ENCODE measurements at regions not wholly inside any gene's neighbourhood (a gene's known extent, or its start where the extent isn't known, plus 50 kb on each side); places are given as distances from the start of the nearest gene placed in this dataset.
"Not testable (repeated sequence)": the region's sequence is repeated elsewhere in the genome, so short reads cannot be mapped to it uniquely, and the experiment has no call there.

DNA sequence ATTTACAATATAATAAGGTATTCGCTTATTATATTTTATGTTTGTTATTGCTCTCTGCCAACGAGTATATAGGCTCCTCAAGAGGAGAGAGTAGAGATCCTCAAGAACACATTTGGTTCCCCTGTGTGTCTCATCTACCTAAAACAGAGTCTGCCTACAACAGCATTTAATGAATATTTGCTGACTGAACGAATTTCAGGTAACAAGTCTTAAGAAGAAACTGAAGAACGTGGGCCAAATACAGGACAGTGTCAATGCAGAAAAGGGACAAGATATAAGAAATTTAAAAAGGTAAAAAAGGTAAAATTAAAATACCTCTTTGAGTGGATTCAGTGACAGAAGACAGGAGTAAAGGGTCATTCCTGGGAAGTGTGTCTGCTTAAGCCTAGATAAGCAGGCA, 129.2 kb downstream of the HNMT start:
- Mint-ChIP-seq H3K36me3 (no peaks in the 10 kb centered on the region), H3K9me3 (no peaks in the 10 kb centered on the region), H3K4me1 (no peaks in the 10 kb centered on the region), H3K27ac (no peak overlapping the region), H3K4me3 (no peak overlapping the region), H3K27me3 (peaks cover 2% of the 10 kb centered on the region)
- ATAC-seq (ENCODE audit: low read depth), result no peak
- DNase-seq (ENCODE audit: low spot score in 2 of 2), result no peak

DNA sequence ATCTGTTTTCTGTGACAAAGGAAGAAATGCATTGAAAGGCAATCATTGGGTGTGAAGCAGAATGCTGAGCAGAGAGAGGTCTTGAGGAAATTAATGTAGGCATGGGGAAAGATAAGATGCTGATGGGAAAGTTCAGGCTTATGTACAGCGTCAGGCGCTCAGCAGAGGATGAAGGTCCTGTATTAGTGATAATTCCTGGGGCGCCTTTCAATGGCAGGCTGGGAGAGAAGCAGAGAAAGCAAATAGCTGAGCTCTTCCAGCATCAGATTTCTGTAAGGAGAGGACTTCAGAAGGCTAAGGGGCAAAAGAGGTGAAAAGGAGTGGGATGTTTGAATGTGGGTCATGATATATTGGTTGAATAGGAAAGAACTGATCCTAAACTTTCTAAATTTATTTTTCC, 129.8 kb downstream of the HNMT start:
- Mint-ChIP-seq H3K27me3 (no peaks in the 10 kb centered on the region), H3K4me1 (no peaks in the 10 kb centered on the region), H3K4me3 (no peak overlapping the region), H3K36me3 (peaks cover 2% of the 10 kb centered on the region), H3K9me3 (no peaks in the 10 kb centered on the region), H3K27ac (no peak overlapping the region)
- ATAC-seq (ENCODE audit: low read depth) (no peak), DNase-seq (ENCODE audit: low spot score in 2 of 2) (no peak)

DNA sequence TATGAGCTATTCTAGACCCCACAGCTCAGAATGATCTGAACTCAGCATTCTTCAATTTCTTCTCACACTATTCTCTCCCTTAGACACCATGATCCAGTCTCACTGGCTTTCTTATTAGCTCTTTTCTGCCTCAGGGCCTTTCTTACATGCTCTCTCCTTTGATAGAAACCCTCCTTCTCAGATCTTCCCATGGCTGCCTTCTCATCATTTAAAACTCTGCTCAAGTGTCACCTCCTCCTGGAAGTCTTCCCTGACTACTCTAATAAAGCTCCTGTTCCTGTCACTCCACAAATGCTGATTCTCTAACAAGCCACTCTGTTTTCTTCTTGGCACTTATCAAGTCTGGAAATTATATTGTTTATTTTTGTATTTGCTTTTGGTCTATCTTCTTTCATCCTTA, 131.1 kb downstream of the HNMT start:
- Mint-ChIP-seq H3K27ac (no peak overlapping the region), H3K4me1 (no peaks in the 10 kb centered on the region), H3K4me3 (no peak overlapping the region), H3K9me3 (peaks cover 5% of the 10 kb centered on the region), H3K27me3 (no peaks in the 10 kb centered on the region), H3K36me3 (peaks cover 4% of the 10 kb centered on the region)
- ATAC-seq (ENCODE audit: low read depth) (no peak), DNase-seq (ENCODE audit: low spot score in 2 of 2) (no peak)

DNA sequence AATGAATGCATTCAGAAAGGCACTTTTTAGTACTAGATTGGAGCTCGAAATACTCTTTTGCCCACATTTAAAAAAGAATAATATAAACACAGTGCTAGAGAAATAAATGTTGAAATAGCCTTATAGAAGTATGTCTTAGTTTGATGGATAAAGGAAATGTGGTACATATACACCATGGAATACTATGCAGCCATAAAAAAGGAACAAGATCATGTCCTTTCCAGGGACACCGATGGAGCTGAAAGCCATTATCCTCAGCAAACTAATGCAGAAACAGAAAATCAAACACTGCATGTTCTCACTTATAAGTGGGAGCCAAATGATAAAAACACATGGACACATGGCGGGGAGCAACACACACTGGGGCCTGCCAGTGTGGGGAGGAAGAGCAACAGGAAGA, 135.0 kb downstream of the HNMT start:
- H3K36me3 Mint-ChIP-seq; ATAC-seq (ENCODE audit: low read depth); H3K27ac Mint-ChIP-seq; H3K9me3 Mint-ChIP-seq; H3K27me3 Mint-ChIP-seq; DNase-seq (ENCODE audit: low spot score in 2 of 2); H3K4me1 Mint-ChIP-seq; H3K4me3 Mint-ChIP-seq: not testable (repeated sequence)

DNA sequence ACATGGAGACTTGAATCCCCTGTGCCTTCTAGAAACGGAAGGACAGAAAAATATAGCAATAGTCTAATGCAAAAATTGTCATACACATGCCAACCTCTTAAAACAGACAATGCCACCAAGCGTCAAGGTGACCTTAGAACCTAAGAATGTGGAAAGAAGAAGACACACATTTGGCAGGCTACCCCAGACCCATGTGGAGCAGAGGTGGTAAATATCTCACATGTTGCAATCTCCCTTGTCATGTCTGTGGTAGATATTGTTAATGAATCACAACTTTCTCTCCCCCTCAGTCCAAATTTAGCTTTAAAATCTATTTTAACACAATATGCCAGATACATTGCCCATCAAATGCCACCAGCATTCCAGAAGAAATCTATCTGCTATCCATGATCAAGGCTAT, 137.4 kb downstream of the HNMT start:
- DNase-seq (ENCODE audit: low spot score in 2 of 2), result no peak
- H3K9me3 Mint-ChIP-seq, result peaks cover 5% of the 10 kb centered on the region
- no peak overlapping the region for H3K27ac Mint-ChIP-seq
- H3K4me1 Mint-ChIP-seq, result no peaks in the 10 kb centered on the region
- no peak for ATAC-seq (ENCODE audit: low read depth)
- H3K4me3 Mint-ChIP-seq, result no peak overlapping the region
- H3K36me3 Mint-ChIP-seq, result peaks cover 4% of the 10 kb centered on the region
- no peaks in the 10 kb centered on the region for H3K27me3 Mint-ChIP-seq

DNA sequence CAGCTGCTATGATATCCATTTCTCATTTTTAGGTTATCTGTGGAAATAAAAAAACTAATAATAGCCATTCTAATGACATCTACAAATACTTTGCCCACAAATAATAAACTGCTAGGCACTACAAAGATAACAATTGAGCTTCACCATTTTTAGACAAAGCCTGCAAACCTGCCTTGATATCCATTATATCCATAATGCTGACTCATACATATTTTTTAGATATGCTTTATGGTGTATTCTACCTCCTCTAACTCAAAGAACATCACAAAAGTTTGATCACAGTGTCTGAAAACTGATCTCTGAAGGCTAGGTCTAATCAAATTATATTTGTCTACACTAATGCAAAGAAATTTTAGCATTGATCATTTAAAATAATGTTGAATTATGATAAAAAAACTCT, 138.4 kb downstream of the HNMT start:
- DNase-seq (ENCODE audit: low spot score in 2 of 2) (no peak), ATAC-seq (ENCODE audit: low read depth) (no peak)
- Mint-ChIP-seq H3K9me3 (peaks cover 5% of the 10 kb centered on the region), H3K27me3 (no peaks in the 10 kb centered on the region), H3K36me3 (peaks cover 4% of the 10 kb centered on the region), H3K4me1 (no peaks in the 10 kb centered on the region), H3K4me3 (no peak overlapping the region), H3K27ac (no peak overlapping the region)

DNA sequence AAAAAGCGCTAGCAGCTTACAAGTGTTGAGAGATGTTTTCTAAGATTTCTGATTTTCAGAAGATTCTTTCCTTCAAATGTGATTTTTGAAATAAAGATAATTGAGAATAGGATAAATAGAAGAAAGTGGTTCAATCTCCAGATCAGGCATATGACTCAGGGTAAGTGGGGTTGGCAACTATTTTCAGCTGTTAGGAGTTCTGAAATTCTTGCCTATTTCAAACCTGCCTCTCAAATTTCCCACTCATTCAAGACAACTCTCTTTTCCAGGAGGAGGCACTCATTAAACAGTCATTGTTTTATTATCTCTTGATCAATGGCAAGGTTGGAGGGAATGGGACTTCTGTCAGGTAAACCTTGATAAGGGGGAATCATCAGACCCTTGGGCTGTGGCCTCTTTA, 138.9 kb downstream of the HNMT start:
- ATAC-seq (ENCODE audit: low read depth), result no peak
- Mint-ChIP-seq H3K27ac (no peak overlapping the region), H3K4me3 (no peak overlapping the region), H3K27me3 (no peaks in the 10 kb centered on the region), H3K4me1 (no peaks in the 10 kb centered on the region), H3K36me3 (peaks cover 4% of the 10 kb centered on the region), H3K9me3 (peaks cover 5% of the 10 kb centered on the region)
- DNase-seq (ENCODE audit: low spot score in 2 of 2), result no peak

DNA sequence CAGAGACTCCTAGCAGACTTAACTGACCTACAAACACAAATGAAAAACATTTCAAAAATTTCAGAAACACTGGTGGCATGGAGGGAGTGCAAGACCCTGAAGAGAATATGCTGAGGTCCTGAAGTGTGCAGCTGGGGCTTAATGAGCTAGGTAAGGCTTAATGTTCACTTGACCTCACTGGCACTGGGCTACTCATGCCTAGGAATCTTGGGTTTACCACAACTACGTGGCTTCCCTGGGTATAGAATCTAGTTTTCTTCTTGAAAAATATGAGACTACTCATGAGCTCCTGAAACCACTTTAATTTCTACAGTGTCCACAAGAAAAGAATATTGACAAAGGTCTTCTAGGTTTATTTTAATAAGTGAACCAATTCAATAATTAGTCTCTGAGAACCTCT, 139.8 kb downstream of the HNMT start:
- H3K4me1 Mint-ChIP-seq, result no peaks in the 10 kb centered on the region
- H3K36me3 Mint-ChIP-seq, result peaks cover 3% of the 10 kb centered on the region
- H3K9me3 Mint-ChIP-seq, result peaks cover 5% of the 10 kb centered on the region
- no peak overlapping the region for H3K27ac Mint-ChIP-seq
- no peaks in the 10 kb centered on the region for H3K27me3 Mint-ChIP-seq
- ATAC-seq (ENCODE audit: low read depth), result no peak
- no peak for DNase-seq (ENCODE audit: low spot score in 2 of 2)
- H3K4me3 Mint-ChIP-seq, result no peak overlapping the region

DNA sequence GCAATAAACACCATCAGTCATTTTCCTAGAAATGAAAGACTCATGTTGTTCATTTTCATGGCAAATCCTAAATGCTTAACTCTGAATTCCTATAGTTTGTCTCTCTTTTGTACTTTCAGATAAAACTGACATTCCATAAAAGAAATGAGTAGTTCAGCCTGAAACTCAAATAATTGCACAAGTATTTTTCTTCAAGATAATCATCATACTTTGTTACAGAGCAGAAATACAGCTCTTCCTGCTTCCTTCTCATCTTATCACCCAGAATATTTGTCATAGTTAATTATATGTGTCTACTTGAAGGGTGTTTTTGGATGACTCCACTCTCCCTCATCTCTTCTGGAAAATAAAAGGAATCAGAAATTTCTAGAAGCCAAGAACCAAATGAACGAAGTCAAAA, 141.1 kb downstream of the HNMT start:
- Mint-ChIP-seq H3K27ac (no peak overlapping the region), H3K9me3 (no peaks in the 10 kb centered on the region), H3K4me3 (no peak overlapping the region), H3K4me1 (no peaks in the 10 kb centered on the region), H3K27me3 (no peaks in the 10 kb centered on the region), H3K36me3 (no peaks in the 10 kb centered on the region)
- DNase-seq (ENCODE audit: low spot score in 2 of 2), result no peak
- ATAC-seq (ENCODE audit: low read depth), result no peak

DNA sequence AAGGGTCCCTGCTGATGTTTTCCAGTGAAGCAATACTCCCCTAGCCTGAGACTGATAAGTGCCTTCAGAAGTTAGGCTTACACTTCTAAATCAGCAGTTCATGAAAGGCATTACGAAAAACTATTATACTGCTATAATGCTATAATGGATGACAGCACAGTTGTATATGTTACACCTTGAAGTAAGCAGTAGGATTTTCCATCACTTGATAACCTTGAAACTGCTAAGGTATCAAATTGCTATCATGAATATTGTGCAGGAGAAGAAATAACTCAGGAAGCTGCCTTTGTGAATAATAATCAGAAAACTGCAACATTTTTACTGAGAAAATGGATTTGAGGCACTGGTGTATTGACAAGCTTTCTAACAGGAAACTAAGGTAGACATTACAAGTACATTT, 142.3 kb downstream of the HNMT start:
- no peak overlapping the region for H3K27ac Mint-ChIP-seq
- H3K27me3 Mint-ChIP-seq, result no peaks in the 10 kb centered on the region
- no peaks in the 10 kb centered on the region for H3K9me3 Mint-ChIP-seq
- no peak for DNase-seq (ENCODE audit: low spot score in 2 of 2)
- H3K4me3 Mint-ChIP-seq, result no peak overlapping the region
- no peaks in the 10 kb centered on the region for H3K4me1 Mint-ChIP-seq
- ATAC-seq (ENCODE audit: low read depth), result no peak
- H3K36me3 Mint-ChIP-seq, result no peaks in the 10 kb centered on the region

DNA sequence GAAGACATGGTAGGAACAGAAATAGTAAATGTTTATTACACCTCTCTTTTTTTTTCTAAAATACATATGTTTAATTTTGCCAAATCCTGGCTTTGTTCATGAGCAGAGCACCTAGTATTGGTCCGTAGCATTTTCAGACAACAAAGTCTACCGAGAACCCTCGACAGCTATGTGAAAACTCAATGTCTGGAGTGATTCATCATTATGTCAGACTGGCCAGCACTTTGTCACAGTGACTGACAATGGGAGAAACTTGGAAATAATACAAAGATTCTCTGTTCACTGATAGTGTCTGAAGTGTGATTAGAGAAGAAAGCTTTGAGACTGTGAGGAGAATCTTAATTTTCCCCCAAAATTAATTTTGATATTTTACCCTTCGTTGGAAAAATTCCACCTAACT, 143.0 kb downstream of the HNMT start:
- no peaks in the 10 kb centered on the region for H3K27me3 Mint-ChIP-seq
- no peaks in the 10 kb centered on the region for H3K4me1 Mint-ChIP-seq
- H3K4me3 Mint-ChIP-seq, result no peak overlapping the region
- no peak overlapping the region for H3K27ac Mint-ChIP-seq
- no peaks in the 10 kb centered on the region for H3K9me3 Mint-ChIP-seq
- DNase-seq (ENCODE audit: low spot score in 2 of 2) (no peak), ATAC-seq (ENCODE audit: low read depth) (no peak)
- no peaks in the 10 kb centered on the region for H3K36me3 Mint-ChIP-seq

DNA sequence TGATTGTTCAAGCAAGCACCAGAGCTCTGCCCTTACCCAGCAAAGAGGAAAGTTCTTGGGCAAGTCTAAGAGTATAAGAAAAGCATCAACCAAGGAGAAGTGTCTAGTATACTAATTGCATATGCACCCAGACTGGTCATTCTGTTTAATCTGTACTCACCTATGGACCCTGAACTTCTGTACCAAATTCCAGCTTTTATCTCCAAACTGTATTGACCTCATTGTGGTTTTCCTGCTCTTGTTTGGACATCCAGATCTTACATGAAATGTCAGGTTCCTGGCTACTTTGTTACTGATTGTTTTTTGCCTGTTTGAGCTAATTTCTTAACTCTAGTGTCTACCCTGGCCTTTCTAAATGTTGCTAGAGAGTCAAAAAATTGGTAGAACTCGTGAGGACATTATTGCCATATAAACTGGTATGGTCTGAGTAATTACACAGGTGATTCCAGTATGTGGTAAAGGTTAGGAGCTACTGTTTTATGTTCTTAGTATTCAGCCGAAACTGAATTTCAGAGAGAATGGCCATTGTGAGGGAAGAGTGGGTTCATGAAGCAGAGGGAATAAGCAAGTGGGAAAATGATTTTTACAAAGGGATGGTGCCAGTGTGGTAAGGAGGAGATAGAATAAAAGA, 146.3 kb downstream of the HNMT start:
- Mint-ChIP-seq H3K27ac (no peak overlapping the region), H3K27me3 (no peaks in the 10 kb centered on the region), H3K36me3 (no peaks in the 10 kb centered on the region), H3K9me3 (no peaks in the 10 kb centered on the region), H3K4me1 (no peaks in the 10 kb centered on the region), H3K4me3 (no peak overlapping the region)
- no peak for ATAC-seq (ENCODE audit: low read depth)
- no peak for DNase-seq (ENCODE audit: low spot score in 2 of 2)

DNA sequence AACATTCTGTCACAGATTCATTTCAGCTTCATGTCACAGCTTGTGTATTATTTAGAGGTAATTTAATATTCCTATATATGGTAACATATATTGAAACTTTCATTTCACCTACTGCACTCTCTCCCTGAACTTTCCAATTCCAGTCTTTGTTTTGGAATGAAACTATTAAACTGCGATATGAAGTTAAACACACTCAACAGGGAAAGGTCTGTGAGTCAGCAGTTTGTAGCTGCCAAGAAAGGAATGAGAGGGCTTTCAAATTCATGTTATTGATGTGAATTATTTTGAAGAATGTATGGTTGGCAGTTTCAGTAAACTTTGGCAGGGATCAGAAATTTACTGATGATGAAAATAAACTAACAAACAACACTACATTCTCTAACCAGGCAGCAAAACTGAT, 148.3 kb downstream of the HNMT start:
- no peaks in the 10 kb centered on the region for H3K4me1 Mint-ChIP-seq
- H3K9me3 Mint-ChIP-seq, result no peaks in the 10 kb centered on the region
- DNase-seq (ENCODE audit: low spot score in 2 of 2), result no peak
- H3K27me3 Mint-ChIP-seq, result no peaks in the 10 kb centered on the region
- ATAC-seq (ENCODE audit: low read depth), result no peak
- no peak overlapping the region for H3K4me3 Mint-ChIP-seq
- no peaks in the 10 kb centered on the region for H3K36me3 Mint-ChIP-seq
- H3K27ac Mint-ChIP-seq, result no peak overlapping the region

DNA sequence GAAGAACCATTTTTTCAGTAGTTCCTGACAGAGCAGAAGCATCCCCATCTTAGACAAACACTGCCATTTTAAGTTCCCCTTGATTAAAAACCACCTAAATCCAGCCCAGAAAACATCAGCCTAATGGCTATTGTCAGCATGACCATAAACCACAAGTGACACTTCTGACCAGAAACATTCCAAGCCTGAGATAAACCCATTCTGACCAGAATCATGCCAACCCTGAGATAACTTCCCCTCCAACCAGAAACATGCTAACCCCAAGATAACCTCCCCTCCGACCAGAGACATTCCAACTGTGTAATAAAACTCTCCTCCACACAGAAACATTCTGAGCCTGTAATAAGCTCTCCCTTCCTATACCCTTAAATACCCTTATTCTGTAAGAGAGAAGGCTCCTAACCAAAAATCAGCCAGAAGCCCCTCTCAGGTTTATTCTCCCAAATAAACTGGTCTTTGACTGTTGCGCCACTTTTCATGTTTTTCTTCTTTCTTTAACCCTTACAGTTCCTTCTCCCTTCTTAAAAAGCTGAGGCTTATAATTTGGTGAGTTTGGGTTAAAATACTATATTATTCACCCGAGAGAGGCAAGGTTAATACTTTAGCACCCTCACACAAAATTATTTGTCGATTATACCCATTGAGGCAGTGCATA, 149.7 kb downstream of the HNMT start:
- ATAC-seq (ENCODE audit: low read depth) (no peak), DNase-seq (ENCODE audit: low spot score in 2 of 2) (no peak)
- Mint-ChIP-seq H3K36me3 (no peaks in the 10 kb centered on the region), H3K4me3 (no peak overlapping the region), H3K27me3 (no peaks in the 10 kb centered on the region), H3K4me1 (no peaks in the 10 kb centered on the region), H3K27ac (no peak overlapping the region), H3K9me3 (no peaks in the 10 kb centered on the region)

DNA sequence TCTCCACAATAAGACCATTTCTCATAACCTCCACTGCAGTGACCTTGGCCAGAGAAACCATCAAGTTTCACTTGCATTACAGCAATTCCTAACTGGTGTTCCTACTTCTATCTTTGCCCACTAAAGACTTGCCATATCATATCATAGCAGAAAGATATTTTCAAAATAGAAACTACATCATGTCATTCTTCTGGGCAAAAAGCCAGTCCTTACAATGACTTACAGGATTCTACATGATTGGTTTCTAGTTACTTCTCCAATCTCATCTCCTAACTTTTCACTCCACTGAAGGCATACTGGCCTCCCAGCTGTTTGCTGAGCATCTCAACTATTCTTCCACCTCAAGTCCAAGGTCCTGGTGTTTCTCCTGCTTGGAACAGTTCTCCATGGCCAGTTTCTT, 151.4 kb downstream of the HNMT start:
- Mint-ChIP-seq H3K9me3 (no peaks in the 10 kb centered on the region), H3K4me1 (no peaks in the 10 kb centered on the region), H3K4me3 (no peak overlapping the region), H3K36me3 (no peaks in the 10 kb centered on the region), H3K27ac (no peak overlapping the region), H3K27me3 (no peaks in the 10 kb centered on the region)
- no peak for ATAC-seq (ENCODE audit: low read depth)
- no peak for DNase-seq (ENCODE audit: low spot score in 2 of 2)

Data from memory B cell (primary cell).